BE2C (cell line): ENCODE measurements at regions not wholly inside any gene's neighbourhood (a gene's known extent, or its start where the extent isn't known, plus 50 kb on each side); places are given as distances from the start of the nearest gene placed in this dataset.

Source experiments
- DNase-seq: peaks from one replicate; pipeline ENCODE4 v3.0.0-alpha.2; 2020
- H3K27me3 ChIP-seq: fragments of 250-450 bp; sonication (Bioruptor Pico); 2 replicates; pipeline ENCODE4 v1.5.1; 2020; ENCODE audit warnings: mild to moderate bottlenecking
- H3K36me3 ChIP-seq: fragments of 250-450 bp; sonication (Bioruptor Pico); 2 replicates; pipeline ENCODE4 v1.5.1; 2020; ENCODE audit warnings: mild to moderate bottlenecking
- H3K4me1 ChIP-seq: fragments of 250-450 bp; sonication (Bioruptor Pico); 2 replicates; pipeline ENCODE4 v1.5.1; 2020
- H3K4me3 ChIP-seq: 2 replicates; pipeline ENCODE4 v1.5.1; 2011; ENCODE audit warnings: low read depth, low read length
- H3K9me3 ChIP-seq: fragments of 250-450 bp; sonication (Bioruptor Pico); 2 replicates; pipeline ENCODE4 v1.5.1; 2020
- CTCF ChIP-seq: IDR thresholded peaks from 2 replicates; pipeline ENCODE4 v1.5.1; 2012; ENCODE audit warnings: mild to moderate bottlenecking, low read depth, low read length

GRCh38 chr2:41718705-41719104 is 329.1 kb upstream of the PKDCC start:
- TF ChIP-seq CTCF: no peak
- Histone ChIP-seq H3K27me3 (no peaks in the 10 kb centered on the region), H3K36me3 (no peaks in the 10 kb centered on the region), H3K9me3 (no peaks in the 10 kb centered on the region), H3K4me3 (no peak overlapping the region), H3K4me1 (no peaks in the 10 kb centered on the region; the same call in 1 of the 2 replicates)
- no peak for DNase-seq

- Histone ChIP-seq H3K36me3 (no peaks in the 10 kb centered on the region), H3K4me1 (no peaks in the 10 kb centered on the region; the same call in 1 of the 2 replicates), H3K9me3 (no peaks in the 10 kb centered on the region), H3K4me3 (no peak overlapping the region), H3K27me3 (no peaks in the 10 kb centered on the region)
- TF ChIP-seq CTCF: no peak
- no peak for DNase-seq
These were observed 328.1 kb upstream of the PKDCC start for GRCh38 chr2:41719756-41720155.

- TF ChIP-seq CTCF: no peak
- H3K9me3 ChIP-seq: no peaks in the 10 kb centered on the region
- no peaks in the 10 kb centered on the region for H3K4me1 ChIP-seq
- no peak overlapping the region for H3K4me3 ChIP-seq
- no peak for DNase-seq
- no peaks in the 10 kb centered on the region for H3K27me3 ChIP-seq
- no peaks in the 10 kb centered on the region for H3K36me3 ChIP-seq
These were observed 327.2 kb upstream of the PKDCC start for GRCh38 chr2:41720331-41721251.

GRCh38 chr2:41722668-41723369 is 325.0 kb upstream of the PKDCC start:
- no peaks in the 10 kb centered on the region for H3K4me1 ChIP-seq
- DNase-seq: no peak
- H3K36me3 ChIP-seq: no peaks in the 10 kb centered on the region
- no peaks in the 10 kb centered on the region for H3K9me3 ChIP-seq
- no peaks in the 10 kb centered on the region for H3K27me3 ChIP-seq
- H3K4me3 ChIP-seq: no peak overlapping the region
- no peak for TF ChIP-seq CTCF

GRCh38 chr2:41723526-41723925 is 324.3 kb upstream of the PKDCC start:
- Histone ChIP-seq H3K4me3 (no peak overlapping the region), H3K4me1 (no peaks in the 10 kb centered on the region), H3K36me3 (no peaks in the 10 kb centered on the region), H3K27me3 (no peaks in the 10 kb centered on the region), H3K9me3 (no peaks in the 10 kb centered on the region)
- no peak for TF ChIP-seq CTCF
- DNase-seq: no peak

GRCh38 chr2:41724465-41724864 is 323.4 kb upstream of the PKDCC start:
- no peaks in the 10 kb centered on the region for H3K36me3 ChIP-seq
- no peaks in the 10 kb centered on the region for H3K27me3 ChIP-seq
- DNase-seq: no peak
- no peak for TF ChIP-seq CTCF
- H3K4me3 ChIP-seq: no peak overlapping the region
- H3K4me1 ChIP-seq: no peaks in the 10 kb centered on the region
- no peaks in the 10 kb centered on the region for H3K9me3 ChIP-seq
